Fibroblast of lung (primary cell): ENCODE measurements at regions not wholly inside any gene's neighbourhood (a gene's known extent, or its start where the extent isn't known, plus 50 kb on each side); places are given as distances from the start of the nearest gene placed in this dataset.
A peak's percentile ranks its signal among the peaks of the same experiment; 100 is the strongest.

Source experiments
- DNase-seq, 2 donors: peaks; one replicate each; pipeline versions ENCODE4 v3.0.0 to v3.0.0-alpha.2; 2010; ENCODE audit warnings: low read depth in 2 of 2
- H2AFZ ChIP-seq: 2 replicates; pipeline ENCODE4 v1.5.1; 2012; ENCODE audit warnings: low read length, control low read depth, inconsistent platforms
- H3K27ac ChIP-seq: 2 replicates; pipeline ENCODE4 v1.5.1; 2011; ENCODE audit warnings: low read length, control low read depth; ENCODE audit not compliant: insufficient read depth
- H3K27me3 ChIP-seq: 2 replicates; pipeline ENCODE4 v1.5.1; 2011; ENCODE audit warnings: mild to moderate bottlenecking, low read length; ENCODE audit not compliant: control insufficient read depth, insufficient read depth
- H3K36me3 ChIP-seq: 2 replicates; pipeline ENCODE4 v1.5.1; 2011; ENCODE audit warnings: low read length; ENCODE audit not compliant: control insufficient read depth, insufficient read depth
- H3K4me1 ChIP-seq: 2 replicates; pipeline ENCODE4 v1.5.1; 2011; ENCODE audit warnings: low read length; ENCODE audit not compliant: control insufficient read depth, insufficient read depth; ENCODE audit errors: extremely low read depth
- H3K4me2 ChIP-seq: 2 replicates; pipeline ENCODE4 v1.5.1; 2011; ENCODE audit warnings: low read length, control low read depth; ENCODE audit not compliant: insufficient read depth; ENCODE audit errors: extremely low read depth
- H3K4me3 ChIP-seq, 4 experiments: fragments of 200-600 bp in 1 of 4; sonication (generic) in 1 of 4; replicated peaks in 1 of 4; 2 replicates each; pipeline ENCODE4 v1.5.1; 2011 to 2016; ENCODE audit warnings: low read length in 4 of 4, low read depth in 3 of 4, mild to moderate bottlenecking in 3 of 4, control low read depth in 2 of 4, inconsistent platforms in 1 of 4, mixed read lengths in 1 of 4; ENCODE audit not compliant: insufficient read depth in 1 of 4; ENCODE audit errors: control extremely low read depth in 1 of 4
- H3K79me2 ChIP-seq: 2 replicates; pipeline ENCODE4 v1.5.1; 2012; ENCODE audit warnings: mild to moderate bottlenecking, low read length, inconsistent platforms; ENCODE audit not compliant: control insufficient read depth, insufficient read depth
- H3K9ac ChIP-seq: 2 replicates; pipeline ENCODE4 v1.5.1; 2011; ENCODE audit warnings: mild to moderate bottlenecking, low read length, control low read depth; ENCODE audit not compliant: insufficient read depth
- H3K9me3 ChIP-seq: 2 replicates; pipeline ENCODE4 v1.5.1; 2012; ENCODE audit warnings: low read depth, low read length; ENCODE audit not compliant: control insufficient read depth, insufficient read depth
- H4K20me1 ChIP-seq: 2 replicates; pipeline ENCODE4 v1.5.1; 2011; ENCODE audit warnings: low read length; ENCODE audit not compliant: control insufficient read depth, insufficient read depth; ENCODE audit errors: extremely low read depth
- CTCF ChIP-seq, 2 donors: IDR thresholded peaks in 1 of 2; conservative IDR thresholded peaks in 1 of 2; 1 replicate in 1 of 2; 2 replicates in 1 of 2; pipeline ENCODE4 v1.5.1; 2011 to 2012; ENCODE audit warnings: low read length in 2 of 2, control low read depth in 1 of 2, inconsistent platforms in 1 of 2, low read depth in 1 of 2, mild to moderate bottlenecking in 1 of 2
- EZH2 ChIP-seq: IDR thresholded peaks from 2 replicates; pipeline ENCODE4 v1.5.1; 2012; ENCODE audit warnings: low read length, control low read depth, mild to moderate bottlenecking; ENCODE audit errors: missing control alignments

DNA sequence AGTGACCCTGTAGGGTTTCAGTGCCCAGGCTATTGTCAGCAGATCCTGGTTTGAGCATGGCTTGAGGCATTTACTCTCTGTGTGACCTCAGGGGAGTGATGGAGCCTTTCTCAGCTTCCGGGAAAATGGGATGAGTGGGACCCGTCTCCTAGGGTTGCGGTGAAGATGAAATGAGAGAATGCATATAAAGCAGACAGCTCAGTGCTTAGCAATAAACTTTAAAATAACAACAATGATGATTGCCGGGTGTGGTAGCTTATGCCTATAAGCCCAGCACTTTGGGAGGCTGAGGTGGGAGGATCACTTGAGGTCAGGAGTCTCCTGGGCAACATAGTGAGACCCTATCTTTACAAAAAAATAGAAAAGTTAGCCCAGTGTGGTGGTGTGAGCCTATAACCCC, 106.0 kb upstream of the MTHFD1L start:
- Histone ChIP-seq H3K4me1 (no peaks in the 10 kb centered on the region), H3K4me2 (no peak overlapping the region), H3K4me3 (no peak overlapping the region), H3K36me3 (no peaks in the 10 kb centered on the region), H2AFZ (no peak overlapping the region), H3K27ac (no peak overlapping the region), H3K9me3 (no peaks in the 10 kb centered on the region), H4K20me1 (no peaks in the 10 kb centered on the region), H3K27me3 (no peaks in the 10 kb centered on the region), H3K79me2 (no peaks in the 10 kb centered on the region), H3K9ac (no peak overlapping the region)
- DNase-seq, result peak in 1 of 2 donors; percentile 56
- TF ChIP-seq CTCF (conservative IDR thresholded peaks at IDR 0.05 in 1 of 2, IDR thresholded peaks at IDR 0.05 in 1 of 2; ENCODE audit: low read depth in 1 of 2, low read length in 2 of 2), result no peak
- TF ChIP-seq EZH2, result no peak

DNA sequence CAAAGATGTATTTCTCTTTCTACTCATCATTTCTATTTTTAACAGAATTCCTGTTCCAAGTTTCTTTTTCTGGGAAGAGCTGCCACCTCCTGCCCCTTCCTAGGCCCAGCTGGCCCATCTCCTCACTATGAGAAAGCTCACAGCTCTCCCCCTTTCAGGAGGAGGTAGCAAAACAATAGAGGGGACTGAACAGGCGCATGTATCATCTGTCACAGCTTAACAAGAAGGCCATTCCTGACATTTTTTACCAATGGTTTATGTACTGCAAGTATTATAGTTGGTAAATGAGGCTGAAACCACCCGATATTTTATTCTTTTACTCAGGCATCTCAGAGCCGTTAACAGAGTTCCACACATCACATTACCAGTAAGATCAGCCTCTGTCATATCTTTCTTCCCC, 103.7 kb upstream of the MTHFD1L start:
- TF ChIP-seq EZH2 (no peak), CTCF (conservative IDR thresholded peaks at IDR 0.05 in 1 of 2, IDR thresholded peaks at IDR 0.05 in 1 of 2; ENCODE audit: low read depth in 1 of 2, low read length in 2 of 2) (no peak)
- Histone ChIP-seq H3K4me3 (no peak overlapping the region), H3K27me3 (no peaks in the 10 kb centered on the region), H3K9me3 (no peaks in the 10 kb centered on the region), H3K4me2 (no peak overlapping the region), H3K9ac (no peak overlapping the region), H3K79me2 (no peaks in the 10 kb centered on the region), H3K4me1 (no peaks in the 10 kb centered on the region), H4K20me1 (no peaks in the 10 kb centered on the region), H3K27ac (no peak overlapping the region), H3K36me3 (no peaks in the 10 kb centered on the region), H2AFZ (no peak overlapping the region)
- DNase-seq, result peak in 1 of 2 donors; percentile 82

DNA sequence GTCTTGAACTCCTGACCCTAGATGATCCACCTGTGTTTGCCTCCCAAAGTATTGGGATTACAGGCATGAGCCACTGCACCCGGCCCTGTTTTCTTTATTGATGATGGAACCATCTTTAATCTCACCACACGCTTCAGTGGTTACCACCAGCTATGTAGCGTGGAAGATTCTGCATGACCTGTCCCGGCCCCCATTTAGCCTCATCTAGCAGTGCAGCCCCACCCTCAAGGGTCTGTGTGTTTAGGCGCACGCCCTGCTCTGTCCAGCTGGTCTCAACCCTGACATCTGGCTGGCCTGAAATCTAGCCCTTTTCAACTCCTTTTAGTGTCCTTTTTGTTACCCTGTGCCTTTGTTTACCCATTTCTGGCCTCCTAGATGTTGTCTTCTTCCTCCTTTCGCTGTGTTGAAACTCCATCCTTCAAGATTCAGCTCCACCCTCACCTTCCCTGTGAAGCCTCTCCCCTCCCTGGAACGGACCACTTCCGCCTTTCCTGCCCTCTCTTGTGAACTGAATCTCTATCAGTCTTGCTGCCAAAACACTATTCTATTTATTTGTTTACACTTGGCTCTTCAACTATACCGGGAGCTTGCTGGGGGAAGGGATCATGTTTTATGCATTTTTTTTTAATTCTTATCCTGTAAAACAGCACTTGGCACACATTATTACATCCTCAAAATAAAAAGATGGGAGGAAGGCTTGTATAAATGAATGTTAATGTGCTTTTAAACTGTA, 101.0 kb upstream of the MTHFD1L start:
- Histone ChIP-seq H3K27me3 (no peaks in the 10 kb centered on the region), H3K4me1 (no peaks in the 10 kb centered on the region), H3K27ac (no peak overlapping the region), H3K9me3 (no peaks in the 10 kb centered on the region), H3K9ac (no peak overlapping the region), H3K4me2 (no peak overlapping the region), H4K20me1 (no peaks in the 10 kb centered on the region), H3K36me3 (no peaks in the 10 kb centered on the region), H3K79me2 (no peaks in the 10 kb centered on the region), H3K4me3 (no peak overlapping the region), H2AFZ (no peak overlapping the region)
- no peak for DNase-seq
- TF ChIP-seq EZH2, result no peak
- no peak for TF ChIP-seq CTCF (conservative IDR thresholded peaks at IDR 0.05 in 1 of 2, IDR thresholded peaks at IDR 0.05 in 1 of 2; ENCODE audit: low read depth in 1 of 2, low read length in 2 of 2)
